Stimulated activated naive CD4-positive, alpha-beta T cell (primary cell): ENCODE measurements at regions not wholly inside any gene's neighbourhood (a gene's known extent, or its start where the extent isn't known, plus 50 kb on each side); places are given as distances from the start of the nearest gene placed in this dataset.
"Not testable (repeated sequence)": the region's sequence is repeated elsewhere in the genome, so short reads cannot be mapped to it uniquely, and the experiment has no call there.

ENCODE experiments used
- DNase-seq, 6 experiments: peaks; one replicate each; lab custom pipeline; 2025; lab: John Stamatoyannopoulos, UW

GRCh38 chr10:22875581-22875980 is 52.3 kb upstream of the ARMC3 start:
- no peak for DNase-seq

DNA sequence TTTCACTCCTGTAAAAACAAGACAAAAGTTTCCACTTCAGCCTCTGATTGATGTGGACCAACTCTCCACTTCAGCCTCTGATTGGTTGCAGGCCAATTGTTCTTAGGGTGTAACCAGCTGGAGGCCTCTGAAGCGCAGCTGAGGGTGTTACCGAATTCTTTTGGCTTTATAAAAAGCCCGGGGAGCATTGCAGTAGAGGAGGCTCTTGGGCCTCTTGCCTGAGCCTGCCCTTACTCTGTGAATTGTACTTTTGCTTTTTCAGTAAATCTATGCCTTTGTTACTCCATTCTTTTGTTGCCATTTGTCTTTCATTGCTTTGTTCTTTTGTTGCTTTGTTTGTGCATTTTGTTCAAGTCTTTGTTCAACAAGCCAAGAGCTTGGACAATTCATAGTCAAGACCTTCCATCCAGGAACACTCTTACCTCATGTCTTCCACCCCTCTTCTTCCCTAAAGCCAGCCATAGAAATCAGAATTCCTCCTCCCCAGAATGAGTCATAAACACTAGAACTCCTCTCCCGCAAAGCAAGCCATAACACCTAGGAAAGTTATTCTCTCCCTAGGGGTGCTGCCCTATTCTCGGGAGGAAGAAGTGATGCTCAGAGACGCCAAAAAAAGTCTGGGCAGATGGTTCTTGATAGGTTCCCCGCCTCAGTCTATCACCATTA is 53.5 kb upstream of the ARMC3 start:
- no peak for DNase-seq

DNA sequence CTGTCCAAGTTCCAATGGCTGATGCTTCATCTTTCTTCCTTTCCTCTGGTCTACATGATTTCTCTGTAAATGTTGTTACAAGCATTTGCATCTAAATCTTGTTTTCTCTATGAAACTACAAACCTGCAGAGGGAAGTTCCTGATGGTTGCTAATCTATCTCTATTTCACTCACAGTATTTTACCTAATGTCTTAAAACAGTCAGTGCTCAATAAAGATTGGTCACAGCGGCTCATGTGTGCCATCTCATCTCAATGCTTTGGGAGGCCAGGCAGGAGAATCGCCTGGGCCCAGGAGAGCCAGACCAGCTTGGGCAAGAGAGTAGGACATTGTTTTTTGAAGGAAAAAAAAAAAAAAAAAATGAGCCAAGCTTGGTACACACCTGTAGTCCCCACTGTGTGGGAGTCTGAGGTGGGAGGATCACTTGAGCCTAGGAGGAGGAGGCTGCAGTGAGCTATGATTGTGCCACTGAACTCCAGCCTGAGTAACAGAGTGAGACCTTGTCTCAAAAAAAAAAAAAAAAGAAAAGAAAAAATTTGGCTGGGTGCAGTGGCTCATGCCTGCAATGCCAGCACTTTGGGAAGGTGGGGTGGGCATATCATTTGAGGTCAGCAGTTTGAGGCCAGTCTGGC is 71.3 kb upstream of the ARMC3 start:
- no peak for DNase-seq

DNA sequence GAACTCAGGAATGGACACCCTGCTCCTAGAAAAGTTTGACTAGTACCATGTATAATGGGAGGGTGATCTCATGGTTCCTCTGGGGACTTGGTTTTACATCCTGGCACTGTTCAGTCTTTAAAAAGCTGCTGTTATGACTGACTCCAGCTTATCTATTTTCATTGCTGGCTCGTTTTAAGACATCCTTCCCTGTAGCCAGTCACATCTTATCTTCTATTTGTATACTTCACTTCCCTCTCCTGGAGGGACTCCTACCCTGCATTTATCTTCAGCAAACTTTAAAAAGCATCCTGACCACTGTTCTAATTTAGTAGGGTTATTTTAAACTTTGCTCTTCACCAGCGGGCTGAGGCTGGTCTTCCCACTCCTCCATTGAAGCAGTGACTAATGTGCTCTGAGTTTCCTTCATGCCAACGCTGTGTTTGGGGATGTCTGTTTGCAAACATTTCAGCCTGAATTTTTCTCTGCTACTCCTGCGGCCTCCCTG is 72.9 kb upstream of the ARMC3 start:
- no peak for DNase-seq

GRCh38 chr10:22853906-22854447 is 73.9 kb upstream of the ARMC3 start:
- no peak for DNase-seq

GRCh38 chr10:22852712-22853353 is 75.0 kb upstream of the ARMC3 start:
- DNase-seq, result no peak

- DNase-seq, result no peak
Observed at GRCh38 chr10:22851865-22852239, 76.0 kb upstream of the ARMC3 start.

GRCh38 chr10:22850541-22850940 is 77.3 kb upstream of the ARMC3 start:
- DNase-seq, result no peak

GRCh38 chr10:22849077-22849805 is 78.6 kb upstream of the ARMC3 start:
- DNase-seq, result peak in 2 of 6 experiments; percentile 0 to 20

DNA sequence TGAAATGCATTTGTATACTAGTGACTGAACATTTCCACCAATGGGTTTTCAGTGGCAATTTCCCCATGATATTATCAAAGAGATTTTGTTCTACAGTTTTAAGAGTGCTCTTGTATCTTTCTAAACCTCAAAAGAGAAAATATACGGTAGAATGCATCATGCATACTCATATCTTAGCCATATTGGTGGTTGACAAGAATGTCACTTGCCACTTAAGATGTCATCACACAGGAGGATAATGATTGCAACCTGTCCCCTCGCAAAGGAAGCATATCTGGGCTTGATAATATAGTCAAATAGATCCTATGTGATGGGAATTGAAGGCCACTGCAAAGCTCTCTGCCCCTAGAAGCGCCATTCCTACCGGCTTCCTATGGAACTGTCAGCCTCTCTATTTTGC is 79.3 kb upstream of the ARMC3 start:
- DNase-seq, result no peak

GRCh38 chr10:22846294-22846693 is 81.6 kb upstream of the ARMC3 start:
- DNase-seq, result no peak

GRCh38 chr10:22839639-22840038 is 88.2 kb upstream of the ARMC3 start:
- DNase-seq, result no peak

GRCh38 chr10:22837771-22838170 is 90.1 kb upstream of the ARMC3 start:
- no peak for DNase-seq

- no peak for DNase-seq
Observed at GRCh38 chr10:22837351-22837750, 90.5 kb upstream of the ARMC3 start.

DNA sequence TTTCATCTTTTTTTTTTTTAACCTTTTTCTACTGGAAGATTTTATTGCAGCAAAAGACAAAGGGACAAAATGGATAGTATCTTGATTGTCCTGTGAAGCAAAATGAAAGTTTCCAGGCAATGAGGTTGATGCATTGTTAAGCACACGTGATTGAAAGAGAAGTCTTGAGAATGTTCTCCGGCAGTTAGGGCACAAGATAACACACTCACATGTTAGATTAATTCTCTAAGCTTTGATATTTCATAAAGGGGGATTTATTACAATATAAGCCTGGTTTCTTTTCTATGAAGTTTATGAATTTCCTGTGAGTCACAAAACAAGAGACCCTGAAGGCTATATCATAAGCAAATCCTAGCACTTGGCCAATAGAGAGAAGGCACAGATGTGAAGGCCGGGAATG is 93.4 kb upstream of the ARMC3 start:
- no peak for DNase-seq

- DNase-seq, result no peak
Observed at GRCh38 chr10:22833781-22834180, 94.1 kb upstream of the ARMC3 start.

DNA sequence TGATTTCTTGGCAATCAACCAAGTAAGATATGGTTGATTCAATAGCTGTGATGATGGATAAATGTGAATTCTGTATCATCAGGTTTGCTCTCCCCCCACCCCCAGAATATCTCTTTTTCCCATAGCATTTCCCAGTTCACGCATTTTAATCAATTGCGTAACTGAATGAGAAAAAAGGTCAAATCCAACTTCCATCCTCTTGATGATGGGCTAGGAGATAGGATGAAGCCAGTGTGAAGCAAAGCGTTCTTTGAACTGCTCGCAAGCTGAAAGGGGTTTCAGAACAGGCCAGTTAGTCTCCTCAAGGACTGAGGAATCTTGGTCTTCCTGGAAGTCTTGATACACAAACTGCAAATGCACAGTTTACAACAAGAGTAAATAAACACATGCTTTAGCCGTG is 94.5 kb upstream of the ARMC3 start:
- DNase-seq, result no peak

DNA sequence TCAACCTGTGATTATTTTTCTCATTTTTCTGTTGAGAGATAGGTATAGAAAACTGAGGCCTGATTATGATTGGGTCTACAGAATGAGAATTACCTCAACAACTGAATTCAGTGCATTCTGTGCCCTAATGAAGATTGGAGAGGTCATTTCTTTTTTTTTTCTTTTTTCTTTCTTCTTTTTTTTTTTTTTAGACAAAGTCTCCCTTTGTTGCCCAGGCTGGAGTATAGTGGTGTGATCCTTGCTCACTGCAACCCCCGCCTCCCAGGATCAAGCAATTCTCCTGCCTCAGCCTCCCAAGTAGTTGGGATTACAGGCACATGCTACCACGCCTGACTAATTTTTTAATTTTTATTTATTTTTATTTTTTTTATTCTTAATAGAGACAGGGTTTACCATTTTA is 95.0 kb upstream of the ARMC3 start:
- DNase-seq, result no peak

- no peak for DNase-seq
Observed at GRCh38 chr10:22832066-22832602, 95.7 kb upstream of the ARMC3 start.

GRCh38 chr10:22831586-22831985 is 96.3 kb upstream of the ARMC3 start:
- no peak for DNase-seq

- not testable (repeated sequence) for DNase-seq
Observed at GRCh38 chr10:22828712-22829111, 99.1 kb upstream of the ARMC3 start.

GRCh38 chr10:22825841-22826240 is 102.0 kb upstream of the ARMC3 start:
- DNase-seq, result no peak
